IMR-90 (cell line): ENCODE measurements at regions not wholly inside any gene's neighbourhood (a gene's known extent, or its start where the extent isn't known, plus 50 kb on each side); places are given as distances from the start of the nearest gene placed in this dataset.

ENCODE experiments used
- ATAC-seq: fragments of 200-7000 bp; cut with Tn5 transposase; 2 replicates; pipeline ENCODE4 v1.9.1; 2020; ENCODE audit warnings: low read depth, mild to moderate bottlenecking, moderate library complexity
- BruUV-seq: library from RNA; stranded (reverse); fragments of 400-500 nt; replicated peaks from 2 replicates; lab custom pipeline; 2021; lab: Mats Ljungman, UMichigan
- CTCF ChIA-PET: fragments of 300-600 bp; formaldehyde crosslinking; extraction: SDS; loops from one replicate; lab custom pipeline; 2021; ENCODE audit warnings: antibody characterized with exemption; lab: Yijun Ruan, JAX
- POLR2A ChIA-PET: fragments of 300-600 bp; sonication (Branson Sonifier 250); formaldehyde crosslinking; loops from one replicate; lab custom pipeline; 2022; ENCODE audit warnings: antibody characterized with exemption; ENCODE audit not compliant: unreplicated experiment; lab: Charles Lee
- DNase-seq: peaks from one replicate; pipeline ENCODE4 v3.0.0; 2013
- H2AFZ ChIP-seq: replicated peaks from 2 replicates; pipeline ENCODE3; 2013; ENCODE audit warnings: low read length, mild to moderate bottlenecking; ENCODE audit not compliant: poor library complexity
- H2AK5ac ChIP-seq: 2 replicates; pipeline ENCODE4 v1.6.1; 2013; ENCODE audit warnings: low read depth, low read length, inconsistent platforms
- H2AK9ac ChIP-seq: replicated peaks from 2 replicates; pipeline ENCODE3; 2013; ENCODE audit warnings: mild to moderate bottlenecking, low read depth, low read length, moderate library complexity; ENCODE audit not compliant: poor library complexity
- H2BK120ac ChIP-seq: 2 replicates; pipeline ENCODE4 v1.6.1; 2013; ENCODE audit warnings: low read depth, low read length, inconsistent platforms
- H2BK15ac ChIP-seq: 3 replicates; pipeline ENCODE4 v1.6.1; 2013; ENCODE audit warnings: low read depth, low read length, inconsistent platforms
- H2BK20ac ChIP-seq: 2 replicates; pipeline ENCODE4 v1.6.1; 2013; ENCODE audit warnings: low read depth, mild to moderate bottlenecking, inconsistent platforms, low read length, moderate library complexity
- H2BK5ac ChIP-seq: 2 replicates; pipeline ENCODE4 v1.6.1; 2013; ENCODE audit warnings: mild to moderate bottlenecking, low read depth, low read length, inconsistent platforms; ENCODE audit not compliant: poor library complexity, severe bottlenecking
- H3K14ac ChIP-seq: replicated peaks from 2 replicates; pipeline ENCODE4 v1.6.1; 2013; ENCODE audit warnings: low read depth, low read length, inconsistent platforms
- H3K18ac ChIP-seq: 2 replicates; pipeline ENCODE4 v1.6.1; 2013; ENCODE audit warnings: low read depth, low read length, control low read depth
- H3K23ac ChIP-seq: 2 replicates; pipeline ENCODE4 v1.6.1; 2013; ENCODE audit warnings: low read depth, low read length, inconsistent platforms
- H3K27ac ChIP-seq: 2 replicates; pipeline ENCODE4 v1.5.1; 2013; ENCODE audit warnings: mild to moderate bottlenecking, control low read depth, low read length; ENCODE audit not compliant: insufficient read depth
- H3K27me3 ChIP-seq: 2 replicates; pipeline ENCODE4 v1.6.1; 2013; ENCODE audit warnings: low read length; ENCODE audit not compliant: control insufficient read depth, insufficient read depth
- H3K36me3 ChIP-seq: 2 replicates; pipeline ENCODE4 v1.6.1; 2013; ENCODE audit warnings: low read length, mixed read lengths; ENCODE audit not compliant: control insufficient read depth, insufficient read depth
- H3K4ac ChIP-seq: 2 replicates; pipeline ENCODE4 v1.6.1; 2013; ENCODE audit warnings: low read depth, low read length, inconsistent platforms
- H3K4me1 ChIP-seq: 2 replicates; pipeline ENCODE4 v1.6.1; 2013; ENCODE audit warnings: low read length, mixed read lengths; ENCODE audit not compliant: control insufficient read depth, insufficient read depth
- H3K4me2 ChIP-seq: 2 replicates; pipeline ENCODE4 v1.6.1; 2013; ENCODE audit warnings: low read depth, mild to moderate bottlenecking, control low read depth, low read length, moderate library complexity
- H3K4me3 ChIP-seq: 2 replicates; pipeline ENCODE4 v1.5.1; 2013; ENCODE audit warnings: low read depth, mild to moderate bottlenecking, control low read depth, low read length, moderate library complexity; ENCODE audit not compliant: insufficient read depth
- H3K56ac ChIP-seq: 2 replicates; pipeline ENCODE4 v1.6.1; 2013; ENCODE audit warnings: low read length, inconsistent platforms; ENCODE audit not compliant: insufficient read depth; ENCODE audit errors: extremely low read depth
- H3K79me1 ChIP-seq, 2 experiments: 2 replicates each; pipeline ENCODE4 v1.6.1; 2013; ENCODE audit warnings: low read length in 2 of 2, inconsistent platforms in 1 of 2, low read depth in 1 of 2
- H3K9ac ChIP-seq: 2 replicates; pipeline ENCODE4 v1.6.1; 2013; ENCODE audit warnings: low read depth, low read length, control low read depth
- H3K9me1 ChIP-seq: 2 replicates; pipeline ENCODE4 v1.6.1; 2013; ENCODE audit warnings: low read length, inconsistent platforms; ENCODE audit not compliant: insufficient read depth
- H3K9me3 ChIP-seq: 2 replicates; pipeline ENCODE4 v1.6.1; 2013; ENCODE audit warnings: low read length; ENCODE audit not compliant: control insufficient read depth, insufficient read depth
- H4K20me1 ChIP-seq: 2 replicates; pipeline ENCODE4 v1.6.1; 2013; ENCODE audit warnings: low read length, inconsistent platforms; ENCODE audit not compliant: insufficient read depth
- H4K5ac ChIP-seq: 2 replicates; pipeline ENCODE4 v1.6.1; 2013; ENCODE audit warnings: mild to moderate bottlenecking, low read depth, low read length, control low read depth
- H4K8ac ChIP-seq, 2 experiments: 2 replicates each; pipeline ENCODE4 v1.6.1; 2013; ENCODE audit warnings: low read depth in 2 of 2, low read length in 2 of 2, control low read depth in 1 of 2, inconsistent platforms in 1 of 2
- H4K91ac ChIP-seq: 2 replicates; pipeline ENCODE4 v1.6.1; 2013; ENCODE audit warnings: low read depth, low read length, inconsistent platforms; ENCODE audit not compliant: insufficient read depth
- BHLHE40 ChIP-seq: fragments of 150-350 bp; IDR thresholded peaks from 2 replicates; pipeline ENCODE4 v1.6.1; 2016; ENCODE audit warnings: mild to moderate bottlenecking, low read depth, low read length
- CEBPB ChIP-seq: IDR thresholded peaks from 2 replicates; pipeline ENCODE4 v1.6.1; 2012; ENCODE audit warnings: low read depth, low read length, improper control_type of control experiment
- MAFK ChIP-seq: IDR thresholded peaks from 2 replicates; pipeline ENCODE4 v1.6.1; 2012; ENCODE audit warnings: low read depth, low read length, improper control_type of control experiment
- MXI1 ChIP-seq: IDR thresholded peaks from 2 replicates; pipeline ENCODE4 v1.6.1; 2012; ENCODE audit warnings: low read depth, mild to moderate bottlenecking, low read length, moderate library complexity, borderline replicate concordance
- NFE2L2 ChIP-seq: fragments of 150-350 bp; IDR thresholded peaks from 2 replicates; pipeline ENCODE4 v1.6.1; 2016; ENCODE audit warnings: low read depth, mild to moderate bottlenecking, low read length
- POLR2A ChIP-seq: IDR thresholded peaks from 2 replicates; pipeline ENCODE4 v1.6.1; 2012; ENCODE audit warnings: mild to moderate bottlenecking, low read depth, low read length
- RFX5 ChIP-seq: IDR thresholded peaks from 2 replicates; pipeline ENCODE4 v1.8.0; 2012; ENCODE audit warnings: low read depth, mild to moderate bottlenecking, low read length, moderate library complexity
- WGBS, 2 experiments: methylation state at CpG; one replicate each; pipeline versions ENCODE4 v1.1.5 to v1.1.7; 2013; ENCODE audit warnings: missing lambda C conversion rate in 2 of 2; ENCODE audit not compliant: insufficient read length in 1 of 2; ENCODE audit errors: extremely low coverage in 2 of 2; 5-methylcytosine and 5-hydroxymethylcytosine counted together
- dilution Hi-C: fragments of 300-500 bp; cut with HindIII; formaldehyde crosslinking; loops from one replicate; pipeline ENCODE4 v1.14.3; 2018; ENCODE audit warnings: low sequenced_read_pairs; ENCODE audit not compliant: unreplicated experiment
- in situ Hi-C: fragments of 300-500 bp; cut with MboI; formaldehyde crosslinking; loops from 3 replicates; pipeline ENCODE4 v1.14.3; 2019; ENCODE audit warnings: low sequenced_read_pairs, inconsistent platforms, mixed read lengths
- intact Hi-C: fragments of 100-400 bp; cut with micrococcal nuclease; formaldehyde crosslinking; loops from 2 replicates; pipeline ENCODE4 v1.10.0; 2022
- TF ChIP-seq, protein P1 (sequence below): conservative IDR thresholded peaks from 2 replicates; pipeline ENCODE4 v1.5.1; 2012; ENCODE audit warnings: mild to moderate bottlenecking, low read depth, low read length, improper control_type of control experiment
- TF ChIP-seq, protein P2 (sequence below): fragments of 150-350 bp; IDR thresholded peaks from 2 replicates; pipeline ENCODE4 v1.6.1; 2017; ENCODE audit warnings: mild to moderate bottlenecking, antibody characterized with exemption, low read length, low read depth

DNA sequence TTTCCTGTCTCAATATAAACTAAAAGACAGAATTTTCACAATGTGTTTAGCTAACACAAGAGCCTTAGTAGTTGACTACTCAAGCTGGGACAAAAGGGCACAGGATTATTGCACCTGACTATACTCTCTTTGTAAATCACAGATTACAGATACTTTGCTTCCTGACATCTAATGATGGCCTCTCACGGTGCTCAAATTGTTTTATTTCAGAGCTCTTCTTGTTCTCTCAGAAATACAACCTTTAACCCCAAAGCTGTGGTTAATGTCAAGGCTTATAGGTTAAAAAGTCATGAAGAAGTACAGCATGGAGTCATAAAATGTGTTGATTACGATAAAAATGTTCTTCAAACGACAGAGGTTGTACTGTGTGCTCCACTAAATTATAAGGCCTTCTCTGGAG lies 89.9 kb upstream of the CPNE8 start:
- Histone ChIP-seq H3K27me3 (no peaks in the 10 kb centered on the region), H4K20me1 (no peaks in the 10 kb centered on the region), H4K8ac (no peak overlapping the region), H2AFZ (no peak overlapping the region), H2BK5ac (no peak overlapping the region), H3K23ac (no peak overlapping the region), H3K4me1 (no peaks in the 10 kb centered on the region), H3K36me3 (no peaks in the 10 kb centered on the region), H4K91ac (no peak overlapping the region), H3K4me2 (no peak overlapping the region), H2AK5ac (no peak overlapping the region), H3K9me1 (no peaks in the 10 kb centered on the region), H3K56ac (no peak overlapping the region), H3K14ac (no peak overlapping the region), H2AK9ac (no peak overlapping the region), H4K5ac (no peak overlapping the region), H3K4me3 (no peak overlapping the region), H3K27ac (no peak overlapping the region), H3K9me3 (peaks cover 3% of the 10 kb centered on the region; the same call in 1 of the 2 replicates), H3K18ac (no peak overlapping the region), H2BK120ac (no peak overlapping the region), H2BK20ac (no peak overlapping the region), H3K4ac (no peak overlapping the region), H2BK15ac (no peak overlapping the region), H3K9ac (no peak overlapping the region), H3K79me1 (no peaks in the 10 kb centered on the region)
- in situ Hi-C loops: no loop called here
- TF ChIP-seq, protein P1, sequence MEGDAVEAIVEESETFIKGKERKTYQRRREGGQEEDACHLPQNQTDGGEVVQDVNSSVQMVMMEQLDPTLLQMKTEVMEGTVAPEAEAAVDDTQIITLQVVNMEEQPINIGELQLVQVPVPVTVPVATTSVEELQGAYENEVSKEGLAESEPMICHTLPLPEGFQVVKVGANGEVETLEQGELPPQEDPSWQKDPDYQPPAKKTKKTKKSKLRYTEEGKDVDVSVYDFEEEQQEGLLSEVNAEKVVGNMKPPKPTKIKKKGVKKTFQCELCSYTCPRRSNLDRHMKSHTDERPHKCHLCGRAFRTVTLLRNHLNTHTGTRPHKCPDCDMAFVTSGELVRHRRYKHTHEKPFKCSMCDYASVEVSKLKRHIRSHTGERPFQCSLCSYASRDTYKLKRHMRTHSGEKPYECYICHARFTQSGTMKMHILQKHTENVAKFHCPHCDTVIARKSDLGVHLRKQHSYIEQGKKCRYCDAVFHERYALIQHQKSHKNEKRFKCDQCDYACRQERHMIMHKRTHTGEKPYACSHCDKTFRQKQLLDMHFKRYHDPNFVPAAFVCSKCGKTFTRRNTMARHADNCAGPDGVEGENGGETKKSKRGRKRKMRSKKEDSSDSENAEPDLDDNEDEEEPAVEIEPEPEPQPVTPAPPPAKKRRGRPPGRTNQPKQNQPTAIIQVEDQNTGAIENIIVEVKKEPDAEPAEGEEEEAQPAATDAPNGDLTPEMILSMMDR: no peak
- TF ChIP-seq BHLHE40: no peak
- no peak for TF ChIP-seq CEBPB
- TF ChIP-seq, protein P2, sequence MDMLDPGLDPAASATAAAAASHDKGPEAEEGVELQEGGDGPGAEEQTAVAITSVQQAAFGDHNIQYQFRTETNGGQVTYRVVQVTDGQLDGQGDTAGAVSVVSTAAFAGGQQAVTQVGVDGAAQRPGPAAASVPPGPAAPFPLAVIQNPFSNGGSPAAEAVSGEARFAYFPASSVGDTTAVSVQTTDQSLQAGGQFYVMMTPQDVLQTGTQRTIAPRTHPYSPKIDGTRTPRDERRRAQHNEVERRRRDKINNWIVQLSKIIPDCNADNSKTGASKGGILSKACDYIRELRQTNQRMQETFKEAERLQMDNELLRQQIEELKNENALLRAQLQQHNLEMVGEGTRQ: no peak
- no peak for TF ChIP-seq POLR2A
- no peak for TF ChIP-seq RFX5
- TF ChIP-seq MAFK: no peak
- TF ChIP-seq MXI1: no peak
- TF ChIP-seq NFE2L2: no peak
- DNase-seq (no peak), ATAC-seq (no peak)
- ChIA-PET POLR2A (no interaction called here), CTCF (no interaction called here)
- intact Hi-C loops: no loop called here
- no CpG with 5 or more reads among the region's 3 CpGs for WGBS, 2 experiments
- BruUV-seq: no TSS peak
- dilution Hi-C loops: no loop called here
